HepG2 (cell line): ENCODE measurements at regions not wholly inside any gene's neighbourhood (a gene's known extent, or its start where the extent isn't known, plus 50 kb on each side); places are given as distances from the start of the nearest gene placed in this dataset.

ENCODE experiments used
- ATAC-seq: fragments of 200-7000 bp; cut with Tn5 transposase; 3 replicates; pipeline ENCODE4 v1.9.1; 2020; ENCODE audit warnings: mild to moderate bottlenecking, moderate library complexity
- BruUV-seq: library from RNA; stranded (reverse); fragments of 400-500 nt; replicated peaks from 2 replicates; lab custom pipeline; 2021; lab: Mats Ljungman, UMichigan
- CTCF ChIA-PET: fragments of 300-600 bp; formaldehyde crosslinking; extraction: SDS; loops from one replicate; lab custom pipeline; 2021; ENCODE audit warnings: low total read pairs, inconsistent platforms, low intra/inter-chr PET ratio; lab: Yijun Ruan, JAX
- POLR2A ChIA-PET: fragments of 350-600 bp; sonication (Branson Sonifier 250); formaldehyde crosslinking; loops from one replicate; lab custom pipeline; 2020; ENCODE audit warnings: antibody characterized with exemption, inconsistent platforms; lab: Yijun Ruan, JAX
- DNase-seq: peaks from one replicate; pipeline ENCODE4 v3.0.0-alpha.2; 2015; ENCODE audit warnings: low spot score
- FAIRE-seq: peaks from 3 replicates; lab custom pipeline; 2011; peaks lifted over from hg19 to GRCh38; lab: Jason Lieb, UNC
- H2AFZ ChIP-seq: one replicate; pipeline ENCODE4 v1.6.1; 2011; ENCODE audit warnings: low read length, inconsistent platforms
- H3K27ac ChIP-seq: fragments of 300-600 bp; 3 replicates; pipeline ENCODE4 v1.8.0; 2011; ENCODE audit warnings: mixed run types, mild to moderate bottlenecking, mixed read lengths, low read length, inconsistent platforms; ENCODE audit not compliant: insufficient read depth; ENCODE audit errors: extremely low read length
- H3K27me3 ChIP-seq, 2 experiments: fragments of 200-600 bp in 1 of 2; 2 replicates in 1 of 2; 3 replicates in 1 of 2; pipeline versions ENCODE4 v1.6.0 to v1.8.0; 2011; ENCODE audit warnings: low read length in 2 of 2, mild to moderate bottlenecking in 2 of 2, moderate library complexity in 2 of 2, inconsistent platforms in 1 of 2; ENCODE audit not compliant: insufficient read depth in 2 of 2, control insufficient read depth in 1 of 2
- H3K36me3 ChIP-seq, 2 experiments: fragments of 200-600 bp in 1 of 2; replicated peaks in 1 of 2; 2 replicates in 1 of 2; 3 replicates in 1 of 2; pipeline versions ENCODE4 v1.5.1 to v1.8.0; 2011; ENCODE audit warnings: low read length in 2 of 2, inconsistent platforms in 1 of 2; ENCODE audit not compliant: insufficient read depth in 2 of 2, control insufficient read depth in 1 of 2
- H3K4me1 ChIP-seq: 2 replicates; pipeline ENCODE4 v1.5.1; 2012; ENCODE audit warnings: low read length, inconsistent platforms; ENCODE audit not compliant: insufficient read depth
- H3K4me2 ChIP-seq: 2 replicates; pipeline ENCODE4 v1.6.0; 2011; ENCODE audit warnings: low read depth, low read length, inconsistent platforms
- H3K4me3 ChIP-seq, 3 experiments: fragments of 200-600 bp in 1 of 3; sonication (generic), shearing (Covaris generic) in 1 of 3; replicated peaks in 1 of 3; 2 replicates each; pipeline ENCODE4 v1.5.1; 2011 to 2016; ENCODE audit warnings: low read length in 3 of 3, inconsistent platforms in 2 of 3, low read depth in 2 of 3, mild to moderate bottlenecking in 2 of 3, control low read depth in 1 of 3, mixed read lengths in 1 of 3; ENCODE audit not compliant: insufficient read depth in 1 of 3
- H3K79me2 ChIP-seq: one replicate; pipeline ENCODE4 v1.6.1; 2011; ENCODE audit warnings: low read length, inconsistent platforms; ENCODE audit not compliant: insufficient read depth
- H3K9ac ChIP-seq: 2 replicates; pipeline ENCODE4 v1.6.0; 2011; ENCODE audit warnings: mild to moderate bottlenecking, low read depth, low read length, inconsistent platforms; ENCODE audit not compliant: insufficient read depth
- H3K9me3 ChIP-seq: 2 replicates; pipeline ENCODE4 v1.5.1; 2012; ENCODE audit warnings: mild to moderate bottlenecking, low read length
- H4K20me1 ChIP-seq: 2 replicates; pipeline ENCODE4 v1.6.0; 2011; ENCODE audit warnings: inconsistent platforms, mild to moderate bottlenecking, low read length, moderate library complexity; ENCODE audit not compliant: insufficient read depth
- AGO2 ChIP-seq: fragments of 200-400 bp; formaldehyde crosslinking; optimal IDR thresholded peaks from 2 replicates; pipeline ENCODE3; 2017; ENCODE audit warnings: mild to moderate bottlenecking, low read depth, low read length, moderate library complexity
- EHMT2 ChIP-seq: fragments of 200-600 bp; sonication (generic); IDR thresholded peaks from 2 replicates; pipeline ENCODE4 v1.7.0; 2017; ENCODE audit warnings: antibody characterized with exemption, low read depth, low read length, borderline replicate concordance
- IKZF4 ChIP-seq: sonication (generic); formaldehyde crosslinking; IDR thresholded peaks from 2 replicates; pipeline ENCODE4 v1.5.1; 2020; ENCODE audit warnings: borderline replicate concordance, mild to moderate bottlenecking, low read depth, missing genetic modification reagents; ENCODE audit errors: not compliant biosample characterization
- JUND ChIP-seq: sonication (generic); formaldehyde crosslinking; IDR thresholded peaks from 2 replicates; pipeline ENCODE4 v1.8.0; 2022; ENCODE audit warnings: mild to moderate bottlenecking, missing genetic modification reagents
- MAFF ChIP-seq: IDR thresholded peaks from 2 replicates; pipeline ENCODE4 v1.6.1; 2011; ENCODE audit warnings: low read depth, low read length, improper control_type of control experiment
- NPAS2 ChIP-seq: sonication (generic); formaldehyde crosslinking; IDR thresholded peaks from 2 replicates; pipeline ENCODE4 v1.8.0; 2022; ENCODE audit warnings: mild to moderate bottlenecking, missing genetic modification reagents, borderline replicate concordance
- RNF2 ChIP-seq: fragments of 450-650 bp; conservative IDR thresholded peaks from 2 replicates; pipeline ENCODE4 v1.6.1; 2016; ENCODE audit warnings: low read depth
- SALL2 ChIP-seq: sonication (generic); formaldehyde crosslinking; IDR thresholded peaks from 2 replicates; pipeline ENCODE4 v1.8.1; 2023; ENCODE audit warnings: mild to moderate bottlenecking, missing genetic modification reagents, inconsistent platforms
- STAG1 ChIP-seq: sonication (generic); formaldehyde crosslinking; IDR thresholded peaks from 2 replicates; pipeline ENCODE4 v1.4.0; 2020; ENCODE audit warnings: missing genetic modification reagents
- U2AF1 ChIP-seq: fragments of 200-400 bp; formaldehyde crosslinking; optimal IDR thresholded peaks from 2 replicates; pipeline ENCODE3; 2017; ENCODE audit warnings: mild to moderate bottlenecking, low read depth, low read length
- ZFP90 ChIP-seq: sonication (generic); formaldehyde crosslinking; IDR thresholded peaks from 2 replicates; pipeline ENCODE4 v1.8.0; 2022; ENCODE audit warnings: missing genetic modification reagents, mild to moderate bottlenecking, inconsistent platforms, borderline replicate concordance
- ZFX ChIP-seq: sonication (generic); formaldehyde crosslinking; IDR thresholded peaks from 2 replicates; pipeline ENCODE4 v1.4.0; 2020; ENCODE audit warnings: mild to moderate bottlenecking, low read depth, missing genetic modification reagents, moderate library complexity
- ZNF317 ChIP-seq: sonication (generic); formaldehyde crosslinking; IDR thresholded peaks from 2 replicates; pipeline ENCODE4 v1.5.0; 2020; ENCODE audit warnings: mild to moderate bottlenecking, missing genetic modification reagents
- ZNF337 ChIP-seq: sonication (generic); formaldehyde crosslinking; IDR thresholded peaks from 2 replicates; pipeline ENCODE4 v1.5.1; 2020; ENCODE audit warnings: missing genetic modification reagents, low read depth, mild to moderate bottlenecking, borderline replicate concordance
- ZNF879 ChIP-seq: sonication (generic); formaldehyde crosslinking; IDR thresholded peaks from 2 replicates; pipeline ENCODE4 v1.8.1; 2023; ENCODE audit warnings: missing genetic modification reagents
- WGBS: methylation state at CpG from one replicate; pipeline ENCODE4 v1.1.6; 2017; ENCODE audit warnings: low lambda C conversion rate; 5-methylcytosine and 5-hydroxymethylcytosine counted together
- in situ Hi-C: cut with HindIII; loops from 2 replicates; pipeline ENCODE4 v1.10.0; 2017; ENCODE audit warnings: low pct_unique_long_range_greater_than_20kb; ENCODE audit not compliant: extremely low pct_ligation_motif_present
- intact Hi-C: fragments of 100-400 bp; cut with micrococcal nuclease; formaldehyde crosslinking; loops from one replicate; pipeline ENCODE4 v1.10.0; 2022; ENCODE audit not compliant: unreplicated experiment
- TF ChIP-seq, protein P1 (sequence below): IDR thresholded peaks from 2 replicates; pipeline ENCODE4 v1.6.1; 2012; ENCODE audit warnings: low read depth, low read length, improper control_type of control experiment
- TF ChIP-seq, protein P2 (sequence below): IDR thresholded peaks from 2 replicates; pipeline ENCODE4 v1.6.1; 2016; ENCODE audit warnings: missing compliant biosample characterization, missing genetic modification reagents, borderline replicate concordance

DNA sequence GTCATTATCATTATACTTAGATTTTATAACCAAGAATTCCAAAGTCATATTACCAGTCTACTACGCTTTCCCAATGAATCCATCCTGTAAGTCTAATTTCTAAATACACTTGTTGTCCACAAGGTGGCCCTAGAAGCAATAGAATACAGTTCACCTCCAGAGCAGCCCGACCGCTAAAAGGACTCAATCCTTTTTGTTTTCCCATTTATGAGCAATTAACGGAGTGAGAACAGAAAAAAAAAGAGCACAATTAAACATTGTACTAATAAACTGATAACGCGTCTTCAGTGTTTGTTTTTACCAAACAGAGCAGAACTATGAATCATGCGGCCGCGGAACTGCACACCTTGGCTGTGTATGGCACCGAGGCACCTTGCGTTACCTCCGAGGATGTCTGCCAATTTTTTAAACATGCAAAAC, 160.7 kb upstream of the DAPK1 start (continued):
- no peak for TF ChIP-seq AGO2
- TF ChIP-seq ZNF317 (CRISPR knock-in tag) = 0 out of 2 replicates have a peak, but pooled peaks have one; percentile 10
- TF ChIP-seq STAG1 (CRISPR knock-in tag) = peak; percentile 91
- 0 out of 2 replicates have a peak, but pooled peaks have one; percentile 37 for TF ChIP-seq ZNF337 (CRISPR knock-in tag)

DNA sequence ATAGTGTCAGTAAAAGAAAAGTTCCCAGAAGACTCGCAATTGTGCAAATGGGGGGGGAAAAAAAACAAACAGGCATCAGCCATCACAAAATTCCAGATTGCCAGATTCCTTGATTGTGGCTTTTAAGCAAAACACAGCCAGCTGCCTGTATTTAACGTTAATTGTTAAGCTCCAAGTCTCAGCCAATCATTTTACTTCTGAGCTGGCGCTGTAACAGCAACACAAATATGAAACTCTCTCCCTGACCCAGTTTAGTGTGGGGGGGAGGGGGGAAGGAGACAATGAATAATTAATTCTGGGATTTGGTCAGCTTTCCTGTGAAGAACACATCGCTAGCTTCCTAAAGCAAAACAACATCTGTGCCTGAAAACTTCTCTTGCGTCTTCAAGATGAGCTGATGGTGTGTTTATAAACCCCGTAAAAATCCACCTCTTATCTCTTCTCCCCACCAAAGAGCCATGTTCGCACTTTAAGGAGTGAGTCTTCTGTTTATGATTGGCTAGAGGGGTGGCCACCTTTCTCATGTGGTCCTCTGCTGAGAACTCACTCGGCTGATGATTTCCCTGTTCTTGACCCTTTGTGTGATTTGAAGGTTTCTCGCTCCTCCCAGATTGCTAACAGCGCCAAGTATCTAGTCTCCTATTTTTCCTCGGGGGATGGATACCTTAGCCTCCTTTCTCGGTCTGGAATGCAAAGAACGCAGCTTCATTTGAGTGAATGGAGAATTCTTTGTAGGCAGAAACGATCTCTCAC, 160.2 kb upstream of the DAPK1 start:
- peak overlapping the region in 1 of 3 experiments; percentile 45; a peak in 2 of 6 replicates for H3K4me3 ChIP-seq
- no peaks in the 10 kb centered on the region for H3K79me2 ChIP-seq
- no peak overlapping the region for H2AFZ ChIP-seq
- H3K9me3 ChIP-seq = no peaks in the 10 kb centered on the region
- POLR2A ChIA-PET = no interaction called here
- DNase-seq (no peak), ATAC-seq (no peak), FAIRE-seq (no peak)
- no peak overlapping the region for H3K27ac ChIP-seq
- no peaks in the 10 kb centered on the region for H3K36me3 ChIP-seq
- H3K27me3 ChIP-seq = peaks cover 0 to 18% of the 10 kb centered on the region in 2 experiments; a peak in 3 of 5 replicates
- H3K9ac ChIP-seq = no peak overlapping the region
- TF ChIP-seq IKZF4 (CRISPR knock-in tag) = no peak
- no peak for TF ChIP-seq ZNF879 (CRISPR knock-in tag)
- TF ChIP-seq ZFP90 (CRISPR knock-in tag) = no peak
- TF ChIP-seq ZFX (CRISPR knock-in tag) = no peak
- no peak for TF ChIP-seq NPAS2
- no peak for TF ChIP-seq JUND
- TF ChIP-seq, protein P1, sequence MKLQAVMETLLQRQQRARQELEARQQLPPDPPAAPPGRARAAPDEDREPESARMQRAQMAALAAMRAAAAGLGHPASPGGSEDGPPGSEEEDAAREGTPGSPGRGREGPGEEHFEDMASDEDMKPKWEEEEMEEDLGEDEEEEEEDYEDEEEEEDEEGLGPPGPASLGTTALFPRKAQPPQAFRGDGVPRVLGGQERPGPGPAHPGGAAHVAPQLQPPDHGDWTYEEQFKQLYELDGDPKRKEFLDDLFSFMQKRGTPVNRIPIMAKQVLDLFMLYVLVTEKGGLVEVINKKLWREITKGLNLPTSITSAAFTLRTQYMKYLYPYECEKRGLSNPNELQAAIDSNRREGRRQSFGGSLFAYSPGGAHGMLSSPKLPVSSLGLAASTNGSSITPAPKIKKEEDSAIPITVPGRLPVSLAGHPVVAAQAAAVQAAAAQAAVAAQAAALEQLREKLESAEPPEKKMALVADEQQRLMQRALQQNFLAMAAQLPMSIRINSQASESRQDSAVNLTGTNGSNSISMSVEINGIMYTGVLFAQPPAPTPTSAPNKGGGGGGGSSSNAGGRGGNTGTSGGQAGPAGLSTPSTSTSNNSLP = no peak
- TF ChIP-seq MAFF = no peak
- TF ChIP-seq, protein P2, sequence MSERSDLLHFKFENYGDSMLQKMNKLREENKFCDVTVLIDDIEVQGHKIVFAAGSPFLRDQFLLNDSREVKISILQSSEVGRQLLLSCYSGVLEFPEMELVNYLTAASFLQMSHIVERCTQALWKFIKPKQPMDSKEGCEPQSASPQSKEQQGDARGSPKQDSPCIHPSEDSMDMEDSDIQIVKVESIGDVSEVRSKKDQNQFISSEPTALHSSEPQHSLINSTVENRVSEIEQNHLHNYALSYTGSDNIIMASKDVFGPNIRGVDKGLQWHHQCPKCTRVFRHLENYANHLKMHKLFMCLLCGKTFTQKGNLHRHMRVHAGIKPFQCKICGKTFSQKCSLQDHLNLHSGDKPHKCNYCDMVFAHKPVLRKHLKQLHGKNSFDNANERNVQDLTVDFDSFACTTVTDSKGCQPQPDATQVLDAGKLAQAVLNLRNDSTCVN = no peak
- no peak for TF ChIP-seq RNF2
- TF ChIP-seq SALL2 (CRISPR knock-in tag) = no peak
- TF ChIP-seq U2AF1 = no peak
- no peak for TF ChIP-seq EHMT2
- H3K4me1 ChIP-seq = peaks cover 9% of the 10 kb centered on the region
- no TSS peak for BruUV-seq
- H4K20me1 ChIP-seq = no peaks in the 10 kb centered on the region
- CTCF ChIA-PET = interaction anchor here (1.1 to 2.8 kb wide), 6 partner anchors 325 to 923 kb away, joined by 3 to 41 read pairs (median 4); no protein-coding TSS in a partner anchor
- H3K4me2 ChIP-seq = peak overlapping the region; percentile 66
- intact Hi-C loops = loop anchor here (1.0 kb wide), 3 partner anchors 163 to 330 kb away; no protein-coding TSS in a partner anchor
- WGBS = 38% methylated on average over 14 of the region's 14 CpGs
- in situ Hi-C loops = loop anchor here (5.0 to 10.0 kb wide), 2 partner anchors 157 to 325 kb away; partner anchors contain the start of gene DAPK1
